Liver (tissue), 3 donors: ENCODE measurements at regions not wholly inside any gene's neighbourhood (a gene's known extent, or its start where the extent isn't known, plus 50 kb on each side); places are given as distances from the start of the nearest gene placed in this dataset.

Source experiments
- CTCF ChIP-seq: fragments of 150-350 bp; IDR thresholded peaks from 2 replicates; pipeline ENCODE4 v1.5.1; 2017; ENCODE audit warnings: improper control_type of control experiment, low read depth, low read length; ENCODE audit not compliant: missing input control
- JUND ChIP-seq, 2 donors: IDR thresholded peaks; 2 replicates each; pipeline ENCODE4 v1.6.1; 2016; ENCODE audit warnings: antibody characterized with exemption in 2 of 2
- TF ChIP-seq, protein P1 (sequence below): IDR thresholded peaks from 2 replicates; pipeline ENCODE4 v1.6.1; 2016; ENCODE audit warnings: antibody characterized with exemption, mild to moderate bottlenecking
- donor health status: healthy.
- donor health status: healthy.

- TF ChIP-seq CTCF, result no peak
- TF ChIP-seq JUND (IDR thresholded peaks at IDR 0.05), result no peak
- TF ChIP-seq, protein P1, sequence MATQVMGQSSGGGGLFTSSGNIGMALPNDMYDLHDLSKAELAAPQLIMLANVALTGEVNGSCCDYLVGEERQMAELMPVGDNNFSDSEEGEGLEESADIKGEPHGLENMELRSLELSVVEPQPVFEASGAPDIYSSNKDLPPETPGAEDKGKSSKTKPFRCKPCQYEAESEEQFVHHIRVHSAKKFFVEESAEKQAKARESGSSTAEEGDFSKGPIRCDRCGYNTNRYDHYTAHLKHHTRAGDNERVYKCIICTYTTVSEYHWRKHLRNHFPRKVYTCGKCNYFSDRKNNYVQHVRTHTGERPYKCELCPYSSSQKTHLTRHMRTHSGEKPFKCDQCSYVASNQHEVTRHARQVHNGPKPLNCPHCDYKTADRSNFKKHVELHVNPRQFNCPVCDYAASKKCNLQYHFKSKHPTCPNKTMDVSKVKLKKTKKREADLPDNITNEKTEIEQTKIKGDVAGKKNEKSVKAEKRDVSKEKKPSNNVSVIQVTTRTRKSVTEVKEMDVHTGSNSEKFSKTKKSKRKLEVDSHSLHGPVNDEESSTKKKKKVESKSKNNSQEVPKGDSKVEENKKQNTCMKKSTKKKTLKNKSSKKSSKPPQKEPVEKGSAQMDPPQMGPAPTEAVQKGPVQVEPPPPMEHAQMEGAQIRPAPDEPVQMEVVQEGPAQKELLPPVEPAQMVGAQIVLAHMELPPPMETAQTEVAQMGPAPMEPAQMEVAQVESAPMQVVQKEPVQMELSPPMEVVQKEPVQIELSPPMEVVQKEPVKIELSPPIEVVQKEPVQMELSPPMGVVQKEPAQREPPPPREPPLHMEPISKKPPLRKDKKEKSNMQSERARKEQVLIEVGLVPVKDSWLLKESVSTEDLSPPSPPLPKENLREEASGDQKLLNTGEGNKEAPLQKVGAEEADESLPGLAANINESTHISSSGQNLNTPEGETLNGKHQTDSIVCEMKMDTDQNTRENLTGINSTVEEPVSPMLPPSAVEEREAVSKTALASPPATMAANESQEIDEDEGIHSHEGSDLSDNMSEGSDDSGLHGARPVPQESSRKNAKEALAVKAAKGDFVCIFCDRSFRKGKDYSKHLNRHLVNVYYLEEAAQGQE, result no peak
Measured at GRCh38 chr3:146375219-146375618, 94.1 kb downstream of the PLSCR2 start.
